CD4-positive, alpha-beta memory T cell (primary cell): ENCODE measurements at regions not wholly inside any gene's neighbourhood (a gene's known extent, or its start where the extent isn't known, plus 50 kb on each side); places are given as distances from the start of the nearest gene placed in this dataset.

Experiments used
- CTCF ChIA-PET: fragments of 350-600 bp; sonication (Branson Sonifier 250); formaldehyde crosslinking; loops from one replicate; lab custom pipeline; 2021; ENCODE audit warnings: inconsistent platforms; ENCODE audit not compliant: partially characterized antibody; lab: Charles Lee
- POLR2A ChIA-PET: fragments of 350-600 bp; sonication (Branson Sonifier 250); formaldehyde crosslinking; loops from one replicate; lab custom pipeline; 2021; ENCODE audit not compliant: partially characterized antibody; lab: Charles Lee
- DNase-seq, 5 donors: peaks; one replicate each; pipeline versions ENCODE4 v3.0.0 to v3.0.0-alpha.2; 2020 to 2022; ENCODE audit warnings: mixed read lengths in 1 of 5
- H3K27ac ChIP-seq: one replicate; pipeline ENCODE4 v1.7.0; 2013; ENCODE audit warnings: low read depth, low read length
- H3K27me3 ChIP-seq: 2 replicates; pipeline ENCODE4 v1.7.0; 2013; ENCODE audit warnings: mild to moderate bottlenecking, low read length, moderate library complexity; ENCODE audit not compliant: insufficient read depth
- H3K36me3 ChIP-seq: 2 replicates; pipeline ENCODE4 v1.7.0; 2013; ENCODE audit warnings: mild to moderate bottlenecking, low read length, moderate library complexity; ENCODE audit not compliant: insufficient read depth
- H3K4me1 ChIP-seq: 2 replicates; pipeline ENCODE4 v1.7.0; 2013; ENCODE audit warnings: mild to moderate bottlenecking, low read length, moderate library complexity; ENCODE audit not compliant: insufficient read depth
- H3K4me3 ChIP-seq, 2 donors: one replicate each; pipeline ENCODE4 v1.7.0; 2013; ENCODE audit warnings: low read length in 2 of 2, mild to moderate bottlenecking in 1 of 2
- H3K9me3 ChIP-seq, 2 donors: one replicate each; pipeline ENCODE4 v1.7.0; 2013; ENCODE audit warnings: low read length in 2 of 2, control low read depth in 1 of 2; ENCODE audit not compliant: control insufficient read depth in 1 of 2
- H3K27ac Mint-ChIP-seq, 7 donors: one replicate each; pipeline ENCODE4 v1.8.0; 2020 to 2021; ENCODE audit warnings: mixed read lengths in 7 of 7, mild to moderate bottlenecking in 6 of 7, inconsistent platforms in 3 of 7, moderate library complexity in 3 of 7
- H3K27me3 Mint-ChIP-seq, 2 donors: one replicate each; pipeline ENCODE4 v1.8.0; 2020 to 2021; ENCODE audit warnings: mixed read lengths in 2 of 2
- H3K36me3 Mint-ChIP-seq, 2 donors: one replicate each; pipeline ENCODE4 v1.8.0; 2020 to 2021; ENCODE audit warnings: mixed read lengths in 2 of 2, inconsistent platforms in 1 of 2, mild to moderate bottlenecking in 1 of 2
- H3K4me1 Mint-ChIP-seq, 4 donors: one replicate each; pipeline ENCODE4 v1.8.0; 2020 to 2021; ENCODE audit warnings: mixed read lengths in 4 of 4, mild to moderate bottlenecking in 1 of 4
- H3K4me3 Mint-ChIP-seq, 8 donors: one replicate each; pipeline ENCODE4 v1.8.0; 2020 to 2021; ENCODE audit warnings: mixed read lengths in 8 of 8, mild to moderate bottlenecking in 7 of 8, moderate library complexity in 6 of 8, inconsistent platforms in 3 of 8
- H3K9me3 Mint-ChIP-seq, 8 donors: one replicate each; pipeline ENCODE4 v1.8.0; 2020 to 2021; ENCODE audit warnings: mixed read lengths in 8 of 8, mild to moderate bottlenecking in 5 of 8, inconsistent platforms in 3 of 8, moderate library complexity in 1 of 8
- intact Hi-C: fragments of 100-400 bp; cut with micrococcal nuclease; formaldehyde crosslinking; loops from one replicate; pipeline ENCODE4 v1.15.1; 2023

GRCh38 chr10:5585517-5586206 is 60.9 kb downstream of the CALML3 start:
- CTCF ChIA-PET, result no interaction called here
- H3K27me3 ChIP-seq, result no peaks in the 10 kb centered on the region
- POLR2A ChIA-PET, result no interaction called here

GRCh38 chr10:5587151-5588079 is 62.7 kb downstream of the CALML3 start:
- Mint-ChIP-seq H3K9me3 (no peaks in the 10 kb centered on the region), H3K27ac (peak overlapping the region in 1 of 7 donors; percentile 41), H3K36me3 (no peaks in the 10 kb centered on the region), H3K4me1 (peaks cover 0 to 11% (median 3%) of the 10 kb centered on the region in 4 donors), H3K4me3 (no peak overlapping the region), H3K27me3 (peaks cover under 1 to 8% of the 10 kb centered on the region in 2 donors)
- Histone ChIP-seq H3K4me3 (no peak overlapping the region), H3K36me3 (no peaks in the 10 kb centered on the region), H3K27ac (no peak overlapping the region), H3K27me3 (peaks cover 3% of the 10 kb centered on the region), H3K9me3 (no peaks in the 10 kb centered on the region), H3K4me1 (peaks cover 6% of the 10 kb centered on the region)
- no peak for DNase-seq
- ChIA-PET POLR2A (no interaction called here), CTCF (interaction anchor here (1.5 kb wide), 1 partner anchor 21 kb away, joined by 4 read pairs; no protein-coding TSS in a partner anchor)
- intact Hi-C loops, result no loop called here

More at GRCh38 chr10:5585517-5586206, 60.9 kb downstream of the CALML3 start:
- H3K4me1 ChIP-seq, result peaks cover 4% of the 10 kb centered on the region
- Mint-ChIP-seq H3K9me3 (peaks cover 0 to 4% (median 0%) of the 10 kb centered on the region in 8 donors), H3K36me3 (no peaks in the 10 kb centered on the region), H3K4me1 (peaks cover 0 to 6% (median 4%) of the 10 kb centered on the region in 4 donors), H3K4me3 (no peak overlapping the region), H3K27ac (no peak overlapping the region), H3K27me3 (peaks cover 3 to 4% of the 10 kb centered on the region in 2 donors)
- DNase-seq, result no peak
- no peak overlapping the region for H3K4me3 ChIP-seq
- no peaks in the 10 kb centered on the region for H3K36me3 ChIP-seq
- intact Hi-C loops, result no loop called here
- no peaks in the 10 kb centered on the region for H3K9me3 ChIP-seq
- H3K27ac ChIP-seq, result no peak overlapping the region

GRCh38 chr10:5588080-5588453 is 63.3 kb downstream of the CALML3 start:
- intact Hi-C loops, result no loop called here
- ChIA-PET POLR2A (no interaction called here), CTCF (no interaction called here)
- peaks cover 4 to 12% of the 10 kb centered on the region in 2 donors for H3K27me3 Mint-ChIP-seq
- H3K27ac Mint-ChIP-seq, result peak overlapping the region in 1 of 7 donors; percentile 41
- DNase-seq, result no peak
- H3K4me3 Mint-ChIP-seq, result no peak overlapping the region
- Histone ChIP-seq H3K4me1 (peaks cover 6% of the 10 kb centered on the region), H3K27ac (no peak overlapping the region), H3K9me3 (no peaks in the 10 kb centered on the region), H3K4me3 (no peak overlapping the region), H3K36me3 (no peaks in the 10 kb centered on the region), H3K27me3 (peaks cover 3% of the 10 kb centered on the region)
- peaks cover 0 to 11% (median 3%) of the 10 kb centered on the region in 4 donors for H3K4me1 Mint-ChIP-seq
- H3K9me3 Mint-ChIP-seq, result no peaks in the 10 kb centered on the region
- H3K36me3 Mint-ChIP-seq, result no peaks in the 10 kb centered on the region

GRCh38 chr10:5588603-5589002 is 63.8 kb downstream of the CALML3 start:
- ChIA-PET POLR2A (no interaction called here), CTCF (no interaction called here)
- no peak for DNase-seq
- H3K27ac ChIP-seq, result no peak overlapping the region
- peaks cover 6% of the 10 kb centered on the region for H3K4me1 ChIP-seq
- Mint-ChIP-seq H3K4me3 (no peak overlapping the region), H3K9me3 (no peaks in the 10 kb centered on the region), H3K27ac (peak overlapping the region in 2 of 7 donors; percentile 29 to 37), H3K4me1 (peaks cover 0 to 11% (median 3%) of the 10 kb centered on the region in 4 donors), H3K36me3 (no peaks in the 10 kb centered on the region), H3K27me3 (peaks cover 7 to 12% of the 10 kb centered on the region in 2 donors)
- intact Hi-C loops, result no loop called here
- H3K36me3 ChIP-seq, result no peaks in the 10 kb centered on the region
- H3K27me3 ChIP-seq, result peaks cover 3% of the 10 kb centered on the region
- no peaks in the 10 kb centered on the region for H3K9me3 ChIP-seq
- no peak overlapping the region for H3K4me3 ChIP-seq
